ENCODE measurements at regions not wholly inside any gene's neighbourhood (a gene's known extent, or its start where the extent isn't known, plus 50 kb on each side); places are given as distances from the start of the nearest gene placed in this dataset.

DNA sequence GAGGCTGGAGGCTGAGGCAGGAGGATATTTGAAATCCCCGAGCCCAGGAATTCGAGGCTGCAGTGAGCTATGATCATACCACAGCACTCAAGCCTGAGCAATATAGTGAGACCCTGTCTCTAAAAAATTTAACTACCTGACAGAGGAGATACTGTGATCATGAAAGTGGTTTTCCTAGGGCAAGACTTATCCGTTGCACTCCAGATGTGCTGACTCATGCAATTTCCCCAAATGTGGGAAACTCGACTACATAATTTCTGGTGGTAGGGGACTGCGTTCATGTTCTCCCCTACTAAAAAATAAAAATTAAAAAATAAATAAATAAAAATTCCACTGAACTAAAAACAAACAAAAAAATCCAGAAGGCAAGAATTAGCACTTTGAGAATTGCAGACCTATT is 271.7 kb downstream of the SHQ1 start:
- CTCF ChIA-PET = no interaction called here
- H3K4me3 ChIP-seq = no peak overlapping the region
- POLR2A ChIA-PET = no interaction called here
- no peak overlapping the region for H3K4me2 ChIP-seq
- H3K4me1 ChIP-seq = no peaks in the 10 kb centered on the region
- TF ChIP-seq, protein P1, sequence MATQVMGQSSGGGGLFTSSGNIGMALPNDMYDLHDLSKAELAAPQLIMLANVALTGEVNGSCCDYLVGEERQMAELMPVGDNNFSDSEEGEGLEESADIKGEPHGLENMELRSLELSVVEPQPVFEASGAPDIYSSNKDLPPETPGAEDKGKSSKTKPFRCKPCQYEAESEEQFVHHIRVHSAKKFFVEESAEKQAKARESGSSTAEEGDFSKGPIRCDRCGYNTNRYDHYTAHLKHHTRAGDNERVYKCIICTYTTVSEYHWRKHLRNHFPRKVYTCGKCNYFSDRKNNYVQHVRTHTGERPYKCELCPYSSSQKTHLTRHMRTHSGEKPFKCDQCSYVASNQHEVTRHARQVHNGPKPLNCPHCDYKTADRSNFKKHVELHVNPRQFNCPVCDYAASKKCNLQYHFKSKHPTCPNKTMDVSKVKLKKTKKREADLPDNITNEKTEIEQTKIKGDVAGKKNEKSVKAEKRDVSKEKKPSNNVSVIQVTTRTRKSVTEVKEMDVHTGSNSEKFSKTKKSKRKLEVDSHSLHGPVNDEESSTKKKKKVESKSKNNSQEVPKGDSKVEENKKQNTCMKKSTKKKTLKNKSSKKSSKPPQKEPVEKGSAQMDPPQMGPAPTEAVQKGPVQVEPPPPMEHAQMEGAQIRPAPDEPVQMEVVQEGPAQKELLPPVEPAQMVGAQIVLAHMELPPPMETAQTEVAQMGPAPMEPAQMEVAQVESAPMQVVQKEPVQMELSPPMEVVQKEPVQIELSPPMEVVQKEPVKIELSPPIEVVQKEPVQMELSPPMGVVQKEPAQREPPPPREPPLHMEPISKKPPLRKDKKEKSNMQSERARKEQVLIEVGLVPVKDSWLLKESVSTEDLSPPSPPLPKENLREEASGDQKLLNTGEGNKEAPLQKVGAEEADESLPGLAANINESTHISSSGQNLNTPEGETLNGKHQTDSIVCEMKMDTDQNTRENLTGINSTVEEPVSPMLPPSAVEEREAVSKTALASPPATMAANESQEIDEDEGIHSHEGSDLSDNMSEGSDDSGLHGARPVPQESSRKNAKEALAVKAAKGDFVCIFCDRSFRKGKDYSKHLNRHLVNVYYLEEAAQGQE (IDR thresholded peaks at IDR 0.05) = no peak
- peak; percentile 84 for TF ChIP-seq MAFK (IDR thresholded peaks at IDR 0.05; ENCODE audit: partially characterized antibody)
- TF ChIP-seq SMC3 (IDR thresholded peaks at IDR 0.05) = no peak
- no peak for ATAC-seq
- FAIRE-seq = no peak
- H3K27ac ChIP-seq = no peak overlapping the region
- WGBS (ENCODE audit: missing lambda C conversion rate) = 72% methylated on average over 5 of the region's 5 CpGs
- peaks cover 2% of the 10 kb centered on the region; the same call in 1 of the 3 replicates for H3K9me3 ChIP-seq
- DNase-seq (ENCODE audit: low read depth in 1 of 2, low spot score in 1 of 2) = no peak

DNA sequence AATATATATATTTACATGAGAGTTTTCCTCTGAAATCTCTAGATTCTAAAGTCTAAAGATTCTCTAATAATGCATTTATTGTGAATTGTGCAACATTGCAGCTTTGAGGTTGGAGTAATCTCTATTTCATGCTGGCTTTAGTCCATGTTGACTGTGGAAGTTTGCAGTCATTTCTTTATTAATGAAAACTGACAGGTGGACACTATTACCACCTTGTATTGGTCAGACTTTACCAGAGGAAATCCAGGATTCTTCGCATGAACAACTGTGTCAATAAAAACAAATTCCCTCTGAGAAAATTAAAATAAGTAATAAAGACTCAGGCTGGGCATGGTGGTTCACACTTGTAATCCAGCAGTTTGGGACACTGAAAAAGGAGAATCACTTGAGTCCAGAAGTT is 274.1 kb downstream of the SHQ1 start:
- DNase-seq (ENCODE audit: low read depth in 1 of 2, low spot score in 1 of 2) (no peak), FAIRE-seq (no peak), ATAC-seq (no peak)
- Histone ChIP-seq H3K4me2 (no peak overlapping the region), H3K27ac (no peak overlapping the region), H3K9me3 (no peaks in the 10 kb centered on the region), H3K4me3 (no peak overlapping the region), H3K4me1 (no peaks in the 10 kb centered on the region)
- CTCF ChIA-PET = no interaction called here
- 94% methylated on average over 1 of the region's 1 CpG for WGBS (ENCODE audit: missing lambda C conversion rate)
- POLR2A ChIA-PET = no interaction called here
- TF ChIP-seq MYC (IDR thresholded peaks at IDR 0.05; ENCODE audit: borderline replicate concordance, low read length) (no peak), ESRRA (IDR thresholded peaks at IDR 0.05; ENCODE audit: borderline replicate concordance, low read length) (no peak), MAZ (IDR thresholded peaks at IDR 0.05; ENCODE audit: borderline replicate concordance, low read depth, low read length) (no peak), POLR2A (IDR thresholded peaks at IDR 0.05; ENCODE audit: low read length) (no peak), JUNB (IDR thresholded peaks at IDR 0.05) (no peak), HOXB5 (CRISPR knock-in tag; IDR thresholded peaks at IDR 0.05) (no peak), KDM5A (IDR thresholded peaks at IDR 0.05) (no peak)

DNA sequence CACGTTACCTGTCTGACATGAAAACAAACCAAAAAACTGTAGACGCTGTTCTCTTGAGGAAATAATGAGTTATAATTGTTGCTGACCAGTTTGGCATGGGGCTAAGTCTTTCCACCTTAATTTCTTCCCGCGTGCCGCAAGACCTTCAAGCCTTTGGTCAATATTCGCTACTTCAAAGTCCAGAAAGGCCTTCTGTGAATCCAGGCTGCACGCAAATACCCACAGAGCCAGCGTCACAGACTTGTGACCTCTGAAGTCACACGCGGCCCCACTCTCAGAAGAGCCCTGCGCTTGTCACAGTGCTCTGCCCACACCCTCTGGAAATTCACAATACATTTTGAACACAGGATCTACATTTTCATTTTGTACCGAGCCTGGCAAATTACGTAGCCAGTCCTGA is 275.2 kb downstream of the SHQ1 start:
- no peak overlapping the region for H3K4me2 ChIP-seq
- ChIA-PET CTCF (no interaction called here), POLR2A (no interaction called here)
- H3K9me3 ChIP-seq = no peaks in the 10 kb centered on the region
- no peak for DNase-seq (ENCODE audit: low read depth in 1 of 2, low spot score in 1 of 2)
- H3K27ac ChIP-seq = no peak overlapping the region
- TF ChIP-seq CBX2 (IDR thresholded peaks at IDR 0.05; ENCODE audit: borderline replicate concordance, low read depth) (no peak), EP300 (IDR thresholded peaks at IDR 0.05) (no peak), CEBPB (IDR thresholded peaks at IDR 0.05) (no peak)
- TF ChIP-seq, protein P1 (IDR thresholded peaks at IDR 0.05) = no peak
- H3K4me1 ChIP-seq = no peaks in the 10 kb centered on the region
- no peak for FAIRE-seq
- ATAC-seq = no peak
- 82% methylated on average over 13 of the region's 13 CpGs for WGBS (ENCODE audit: missing lambda C conversion rate)
- no peak overlapping the region for H3K4me3 ChIP-seq

DNA sequence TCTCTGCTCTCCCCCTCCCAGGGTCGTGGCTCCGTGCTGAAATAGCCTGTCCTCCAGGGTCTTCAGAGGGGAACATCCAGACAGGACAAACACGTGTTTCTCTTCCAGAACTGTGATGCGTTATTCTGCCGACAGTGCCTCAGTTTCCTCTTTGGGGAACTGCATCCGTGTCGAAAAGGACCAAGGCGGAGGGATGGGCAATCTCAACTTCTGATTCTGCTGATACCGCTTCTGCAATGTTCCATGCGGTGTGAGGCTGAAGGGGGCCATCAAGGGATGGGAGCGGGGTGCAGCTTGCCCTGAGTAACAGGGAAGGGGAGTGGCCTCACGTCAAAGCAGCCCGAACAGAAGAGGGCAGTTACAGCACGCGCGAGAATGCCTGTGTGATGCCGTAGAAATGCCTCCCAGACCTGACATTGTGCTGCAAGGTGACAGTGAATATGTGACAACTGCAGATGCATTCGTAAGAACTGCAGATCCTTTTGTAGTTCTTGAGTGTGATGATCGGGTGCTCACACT is 275.7 kb downstream of the SHQ1 start:
- DNase-seq (ENCODE audit: low read depth in 1 of 2, low spot score in 1 of 2) = no peak
- no peak overlapping the region for H3K27ac ChIP-seq
- 81% methylated on average over 19 of the region's 19 CpGs for WGBS (ENCODE audit: missing lambda C conversion rate)
- FAIRE-seq = no peak
- H3K9me3 ChIP-seq = no peaks in the 10 kb centered on the region
- CTCF ChIA-PET = no interaction called here
- TF ChIP-seq BHLHE40 (IDR thresholded peaks at IDR 0.05; ENCODE audit: low read depth, low read length) (no peak), CBX8 (IDR thresholded peaks at IDR 0.05) (no peak)
- TF ChIP-seq, protein P2, sequence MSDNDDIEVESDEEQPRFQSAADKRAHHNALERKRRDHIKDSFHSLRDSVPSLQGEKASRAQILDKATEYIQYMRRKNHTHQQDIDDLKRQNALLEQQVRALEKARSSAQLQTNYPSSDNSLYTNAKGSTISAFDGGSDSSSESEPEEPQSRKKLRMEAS (IDR thresholded peaks at IDR 0.05) = no peak
- POLR2A ChIA-PET = no interaction called here
- no peaks in the 10 kb centered on the region for H3K4me1 ChIP-seq
- H3K4me3 ChIP-seq = no peak overlapping the region
- H3K4me2 ChIP-seq = no peak overlapping the region
- ATAC-seq = no peak
